ENCODE measurements at regions not wholly inside any gene's neighbourhood (a gene's known extent, or its start where the extent isn't known, plus 50 kb on each side); places are given as distances from the start of the nearest gene placed in this dataset.

DNA sequence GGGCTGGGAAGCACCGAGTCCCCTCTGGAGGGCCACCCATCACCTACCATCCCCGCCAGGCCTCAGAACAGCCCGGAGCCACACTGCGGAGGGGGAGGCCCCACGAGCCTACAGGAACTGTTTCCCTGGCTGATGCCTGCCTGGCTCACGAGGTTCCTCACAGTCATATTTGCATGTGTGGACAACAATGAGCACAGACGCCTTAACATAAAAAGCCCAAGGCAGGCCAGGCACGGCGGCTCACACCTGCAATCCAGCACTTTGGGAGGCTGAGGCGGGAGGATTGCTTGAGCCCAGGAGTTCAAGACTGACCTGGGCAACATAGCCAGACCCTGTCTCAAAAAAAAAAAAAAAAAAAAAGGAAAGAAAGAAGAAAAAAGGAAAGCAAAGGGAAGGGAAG, 125.9 kb downstream of the FAM53A start:
- intact Hi-C loops (cut with DNase I), result no loop called here

DNA sequence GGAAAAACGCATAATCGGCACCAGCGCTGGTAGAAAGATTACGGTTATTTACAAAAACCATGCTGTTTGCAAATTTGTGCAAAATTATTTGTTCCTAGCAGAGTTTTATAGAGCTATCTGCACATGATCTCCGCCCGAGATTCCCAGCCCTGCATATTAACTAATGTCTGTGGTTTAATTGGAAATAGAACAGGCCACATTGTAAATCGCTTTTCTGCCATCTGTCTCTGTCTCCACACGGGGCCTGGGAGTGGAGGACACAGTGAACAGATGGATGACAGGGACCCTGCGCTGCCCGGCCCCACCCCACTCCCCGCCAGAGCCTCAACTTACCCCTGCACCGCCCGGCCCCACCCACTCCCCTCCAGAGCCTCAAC, 126.9 kb downstream of the FAM53A start:
- intact Hi-C loops (cut with DNase I), result no loop called here
- Histone ChIP-seq H3K27me3 (no peaks in the 10 kb centered on the region), H3K27ac (no peak overlapping the region), H3K4me1 (no peaks in the 10 kb centered on the region), H3K36me3 (no peaks in the 10 kb centered on the region), H3K9me3 (no peaks in the 10 kb centered on the region), H3K4me3 (no peak overlapping the region)
- no peak for DNase-seq (ENCODE audit: low spot score in 2 of 2)
- TF ChIP-seq, protein P1, sequence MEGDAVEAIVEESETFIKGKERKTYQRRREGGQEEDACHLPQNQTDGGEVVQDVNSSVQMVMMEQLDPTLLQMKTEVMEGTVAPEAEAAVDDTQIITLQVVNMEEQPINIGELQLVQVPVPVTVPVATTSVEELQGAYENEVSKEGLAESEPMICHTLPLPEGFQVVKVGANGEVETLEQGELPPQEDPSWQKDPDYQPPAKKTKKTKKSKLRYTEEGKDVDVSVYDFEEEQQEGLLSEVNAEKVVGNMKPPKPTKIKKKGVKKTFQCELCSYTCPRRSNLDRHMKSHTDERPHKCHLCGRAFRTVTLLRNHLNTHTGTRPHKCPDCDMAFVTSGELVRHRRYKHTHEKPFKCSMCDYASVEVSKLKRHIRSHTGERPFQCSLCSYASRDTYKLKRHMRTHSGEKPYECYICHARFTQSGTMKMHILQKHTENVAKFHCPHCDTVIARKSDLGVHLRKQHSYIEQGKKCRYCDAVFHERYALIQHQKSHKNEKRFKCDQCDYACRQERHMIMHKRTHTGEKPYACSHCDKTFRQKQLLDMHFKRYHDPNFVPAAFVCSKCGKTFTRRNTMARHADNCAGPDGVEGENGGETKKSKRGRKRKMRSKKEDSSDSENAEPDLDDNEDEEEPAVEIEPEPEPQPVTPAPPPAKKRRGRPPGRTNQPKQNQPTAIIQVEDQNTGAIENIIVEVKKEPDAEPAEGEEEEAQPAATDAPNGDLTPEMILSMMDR (IDR thresholded peaks at IDR 0.05), result no peak

More for the DNA sequence above, 125.9 kb downstream of the FAM53A start:
- Histone ChIP-seq H3K27me3 (no peaks in the 10 kb centered on the region), H3K36me3 (no peaks in the 10 kb centered on the region), H3K4me1 (no peaks in the 10 kb centered on the region), H3K4me3 (no peak overlapping the region), H3K27ac (no peak overlapping the region), H3K9me3 (no peaks in the 10 kb centered on the region)
- TF ChIP-seq, protein P1 (IDR thresholded peaks at IDR 0.05), result no peak
- DNase-seq (ENCODE audit: low spot score in 2 of 2), result no peak

DNA sequence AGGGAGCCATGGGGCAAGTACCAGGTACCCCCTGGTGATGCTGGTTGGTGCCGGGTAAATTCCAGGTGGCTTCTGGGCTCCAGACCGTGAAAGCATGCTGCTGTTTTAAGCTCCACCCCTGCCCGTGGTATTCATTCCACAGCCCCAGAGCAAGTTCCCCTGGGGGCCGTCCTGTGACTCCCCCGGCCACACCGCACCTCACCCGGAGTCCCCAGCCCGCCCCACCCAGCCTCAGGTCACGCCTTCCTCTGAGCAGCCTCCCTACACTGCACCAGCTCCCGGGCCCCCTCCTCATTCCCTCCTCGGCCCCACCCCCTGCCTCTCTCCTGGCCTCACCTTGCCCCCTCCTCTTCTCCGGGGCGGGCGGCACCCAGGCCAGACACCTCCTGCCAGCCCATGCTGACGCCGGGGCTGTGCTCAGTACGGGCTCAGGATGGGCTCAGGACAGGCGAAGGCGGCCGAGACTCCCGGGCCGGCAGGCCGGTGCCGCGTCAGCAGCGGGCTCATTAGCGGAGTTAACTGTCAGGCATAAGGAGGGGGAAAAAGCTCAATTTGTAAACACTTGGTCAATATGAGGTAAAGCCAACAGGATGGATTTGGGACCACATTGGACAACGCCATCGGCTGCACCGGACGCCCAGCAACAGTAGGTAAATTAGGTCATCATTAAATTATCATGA, 127.4 kb downstream of the FAM53A start:
- Histone ChIP-seq H3K9me3 (no peaks in the 10 kb centered on the region), H3K4me1 (no peaks in the 10 kb centered on the region), H3K27me3 (no peaks in the 10 kb centered on the region), H3K36me3 (no peaks in the 10 kb centered on the region), H3K27ac (no peak overlapping the region), H3K4me3 (no peak overlapping the region)
- no peak for DNase-seq (ENCODE audit: low spot score in 2 of 2)
- TF ChIP-seq, protein P1 (IDR thresholded peaks at IDR 0.05), result no peak
- intact Hi-C loops (cut with DNase I), result no loop called here

DNA sequence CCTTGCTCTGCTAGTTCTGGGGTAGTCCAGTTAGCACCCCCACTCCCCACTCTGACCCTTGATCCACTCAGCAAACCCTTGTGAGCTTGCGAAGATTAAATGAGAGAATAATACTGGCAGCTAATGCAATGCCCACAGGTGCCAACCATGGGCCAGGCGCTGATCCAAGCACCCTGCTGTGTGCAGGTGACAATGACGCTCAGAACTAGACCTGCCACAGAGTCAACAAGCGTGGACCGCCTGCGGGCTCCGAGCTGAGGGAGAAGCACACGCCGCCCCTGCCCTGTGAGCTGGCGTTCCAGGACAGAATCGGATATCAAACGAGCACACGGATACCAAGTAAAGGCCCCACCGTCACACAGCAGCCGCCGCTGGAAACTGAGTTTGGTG, 129.2 kb downstream of the FAM53A start:
- no peaks in the 10 kb centered on the region for H3K36me3 ChIP-seq
- TF ChIP-seq, protein P1 (IDR thresholded peaks at IDR 0.05), result no peak
- intact Hi-C loops (cut with DNase I), result no loop called here
- no peak for DNase-seq (ENCODE audit: low spot score in 2 of 2)
- H3K9me3 ChIP-seq, result no peaks in the 10 kb centered on the region
- no peaks in the 10 kb centered on the region for H3K27me3 ChIP-seq
- no peaks in the 10 kb centered on the region for H3K4me1 ChIP-seq
- no peak overlapping the region for H3K27ac ChIP-seq
- no peak overlapping the region for H3K4me3 ChIP-seq

DNA sequence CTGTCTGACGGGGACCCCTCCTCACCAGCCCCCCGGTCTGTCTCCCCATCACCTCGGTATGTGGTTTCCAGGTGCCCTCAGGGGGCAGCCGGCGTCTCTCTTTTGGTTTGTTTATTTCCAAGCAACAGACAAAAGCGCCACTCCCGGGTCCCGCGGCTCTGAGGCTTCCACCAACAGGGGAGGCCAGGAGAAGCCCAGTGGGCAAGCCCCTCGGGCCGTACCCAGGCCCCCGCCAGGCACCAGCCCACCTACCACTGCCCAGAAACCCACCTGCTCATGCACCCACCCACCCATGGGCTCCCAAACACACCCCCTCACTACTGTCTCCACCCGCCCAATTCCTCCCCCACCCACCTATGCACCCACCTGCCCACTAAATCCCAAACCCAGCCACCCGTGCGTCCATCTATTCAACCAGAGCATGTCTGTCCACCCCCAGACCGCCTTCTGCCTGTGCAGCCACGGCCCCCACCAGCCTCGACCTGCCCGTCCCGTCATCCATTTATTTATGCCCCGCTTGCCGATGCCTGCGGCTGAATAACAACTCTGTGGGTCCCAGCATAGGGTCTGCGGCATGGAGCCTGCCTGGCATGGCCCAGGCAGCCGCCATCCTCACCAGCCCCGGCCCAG, 129.8 kb downstream of the FAM53A start:
- Histone ChIP-seq H3K4me1 (peaks cover 0 to under 1% of the 10 kb centered on the region in 2 donors), H3K36me3 (no peaks in the 10 kb centered on the region), H3K27me3 (no peaks in the 10 kb centered on the region), H3K27ac (no peak overlapping the region), H3K9me3 (no peaks in the 10 kb centered on the region), H3K4me3 (no peak overlapping the region)
- TF ChIP-seq, protein P1 (IDR thresholded peaks at IDR 0.05), result no peak
- intact Hi-C loops (cut with DNase I), result no loop called here
- no peak for DNase-seq (ENCODE audit: low spot score in 2 of 2)

Measured in ascending aorta (tissue), 2 donors.